Nephron progenitor cell (in vitro differentiated cells): ENCODE measurements at regions not wholly inside any gene's neighbourhood (a gene's known extent, or its start where the extent isn't known, plus 50 kb on each side); places are given as distances from the start of the nearest gene placed in this dataset.

Experiments used
- DNase-seq: peaks from one replicate; pipeline ENCODE4 v3.0.0; 2021
- H3K27ac Mint-ChIP-seq: 2 replicates; pipeline ENCODE4 v1.8.0; 2021; ENCODE audit warnings: mild to moderate bottlenecking, moderate library complexity, mixed read lengths
- H3K27me3 Mint-ChIP-seq: 2 replicates; pipeline ENCODE4 v1.8.0; 2021; ENCODE audit warnings: mild to moderate bottlenecking, low read depth, mixed read lengths; ENCODE audit not compliant: poor library complexity
- H3K36me3 Mint-ChIP-seq: 2 replicates; pipeline ENCODE4 v1.8.0; 2021; ENCODE audit warnings: low read depth, mixed read lengths
- H3K4me1 Mint-ChIP-seq: 2 replicates; pipeline ENCODE4 v1.8.0; 2021; ENCODE audit warnings: mixed read lengths
- H3K4me3 Mint-ChIP-seq: 2 replicates; pipeline ENCODE4 v1.8.0; 2021; ENCODE audit warnings: mild to moderate bottlenecking, moderate library complexity, mixed read lengths
- H3K9me3 Mint-ChIP-seq: 2 replicates; pipeline ENCODE4 v1.8.0; 2021; ENCODE audit warnings: mild to moderate bottlenecking, moderate library complexity, mixed read lengths
- CTCF ChIP-seq: fragments of 200-600 bp; sonication (generic); IDR thresholded peaks from 2 replicates; pipeline ENCODE4 v1.5.0; 2021; ENCODE audit warnings: antibody characterized with exemption

DNA sequence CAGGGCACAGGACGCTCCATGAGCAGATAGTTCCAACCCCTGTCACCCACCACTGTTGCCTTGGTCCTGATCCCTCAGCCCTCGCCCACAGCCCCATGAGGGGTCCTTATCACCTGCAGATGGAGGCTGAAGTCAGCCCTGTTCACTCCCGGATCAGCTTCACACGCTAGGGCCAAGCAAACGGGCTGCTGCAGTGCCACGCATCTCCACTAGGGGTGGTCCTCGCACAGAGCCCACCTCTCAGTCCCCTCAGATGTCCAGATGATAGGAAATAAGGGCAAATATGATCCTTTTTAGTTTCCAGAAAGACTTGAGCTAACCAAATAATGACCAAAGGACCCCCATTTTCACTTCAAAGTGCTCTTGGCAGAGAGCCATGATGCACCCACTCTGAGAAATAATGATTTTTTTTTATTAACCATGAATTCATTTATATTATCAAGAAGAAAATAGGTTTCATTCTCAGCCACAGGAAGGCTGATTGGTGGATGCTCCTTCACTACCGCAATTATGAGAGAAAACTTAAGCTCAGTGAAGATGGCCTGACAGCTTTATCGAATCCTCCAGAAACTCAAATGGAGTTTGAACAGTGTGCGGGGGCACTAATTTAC, 71.9 kb upstream of the KLHL29 start:
- no peaks in the 10 kb centered on the region for H3K4me1 Mint-ChIP-seq
- peak; percentile 80 for DNase-seq

GRCh38 chr2:23314687-23315086, 70.3 kb upstream of the KLHL29 start:
- TF ChIP-seq CTCF: no peak
- Mint-ChIP-seq H3K4me3 (no peak overlapping the region), H3K4me1 (no peaks in the 10 kb centered on the region), H3K36me3 (no peaks in the 10 kb centered on the region), H3K9me3 (no peaks in the 10 kb centered on the region), H3K27ac (no peak overlapping the region), H3K27me3 (peaks cover 14% of the 10 kb centered on the region)
- no peak for DNase-seq

More for the DNA sequence above, 71.9 kb upstream of the KLHL29 start:
- H3K4me3 Mint-ChIP-seq: no peak overlapping the region
- TF ChIP-seq CTCF: peak; percentile 97
- no peaks in the 10 kb centered on the region for H3K9me3 Mint-ChIP-seq
- peaks cover 14% of the 10 kb centered on the region for H3K27me3 Mint-ChIP-seq
- H3K36me3 Mint-ChIP-seq: no peaks in the 10 kb centered on the region
- H3K27ac Mint-ChIP-seq: no peak overlapping the region

DNA sequence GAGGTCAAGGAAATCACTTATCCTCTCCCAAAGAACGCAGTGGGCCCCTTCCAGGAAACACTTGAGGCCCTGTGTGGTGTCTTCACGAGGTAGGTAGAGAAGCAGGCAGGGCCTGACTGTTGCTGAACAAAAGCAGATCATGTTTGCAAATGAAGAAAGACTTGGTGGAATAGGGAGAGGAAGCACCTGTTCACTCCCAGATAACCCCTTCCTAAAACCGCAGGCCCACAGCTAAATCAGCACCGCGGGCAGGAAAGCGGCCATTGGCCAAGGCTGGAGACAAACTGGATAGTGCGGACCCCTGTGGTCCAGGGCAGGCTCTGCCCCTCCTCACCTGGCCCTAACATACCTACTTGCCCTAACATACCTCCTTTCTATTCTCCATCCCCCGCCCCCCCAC, 64.9 kb upstream of the KLHL29 start:
- H3K9me3 Mint-ChIP-seq: no peaks in the 10 kb centered on the region
- no peak for TF ChIP-seq CTCF
- no peak overlapping the region for H3K27ac Mint-ChIP-seq
- H3K4me3 Mint-ChIP-seq: no peak overlapping the region
- H3K36me3 Mint-ChIP-seq: no peaks in the 10 kb centered on the region
- H3K4me1 Mint-ChIP-seq: no peaks in the 10 kb centered on the region
- H3K27me3 Mint-ChIP-seq: peaks cover 27% of the 10 kb centered on the region
- DNase-seq: no peak

GRCh38 chr2:23321751-23322150, 63.2 kb upstream of the KLHL29 start:
- Mint-ChIP-seq H3K4me1 (no peaks in the 10 kb centered on the region), H3K36me3 (no peaks in the 10 kb centered on the region), H3K9me3 (no peaks in the 10 kb centered on the region), H3K27ac (no peak overlapping the region), H3K4me3 (no peak overlapping the region), H3K27me3 (peaks cover 33% of the 10 kb centered on the region)
- DNase-seq: no peak
- TF ChIP-seq CTCF: no peak

DNA sequence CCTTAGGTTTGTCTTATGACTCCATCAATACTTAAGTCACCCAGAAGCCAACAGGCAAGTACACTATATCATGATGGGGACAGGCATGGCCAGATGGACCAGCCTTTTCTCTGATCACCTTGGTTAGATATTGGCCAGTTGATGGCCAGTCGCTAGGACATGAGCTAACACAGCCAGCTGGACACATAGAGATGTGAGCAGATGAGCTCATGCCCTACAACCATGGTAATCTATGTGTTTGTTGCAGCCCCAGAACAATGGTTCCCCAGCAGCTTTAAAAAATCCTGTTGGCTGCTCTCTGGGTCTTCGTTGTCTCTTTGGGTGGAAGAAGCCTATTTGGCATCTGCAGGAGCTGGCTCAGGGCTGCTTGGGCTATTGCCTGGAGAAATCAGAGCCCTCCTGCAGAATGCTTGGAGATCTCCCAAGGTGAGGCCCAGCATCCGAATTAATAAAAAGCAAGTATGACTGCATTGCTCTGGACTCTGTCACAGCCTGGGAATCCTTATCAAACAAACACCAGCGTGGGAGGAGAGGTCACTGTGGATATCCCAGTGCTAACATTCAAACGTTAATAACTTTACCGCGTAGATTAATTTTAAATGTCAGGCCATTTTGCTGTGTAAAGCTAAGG, 62.3 kb upstream of the KLHL29 start:
- TF ChIP-seq CTCF: no peak
- H3K4me3 Mint-ChIP-seq: no peak overlapping the region
- H3K27ac Mint-ChIP-seq: no peak overlapping the region
- no peaks in the 10 kb centered on the region for H3K9me3 Mint-ChIP-seq
- H3K4me1 Mint-ChIP-seq: no peaks in the 10 kb centered on the region
- no peaks in the 10 kb centered on the region for H3K36me3 Mint-ChIP-seq
- DNase-seq: no peak
- peaks cover 35% of the 10 kb centered on the region for H3K27me3 Mint-ChIP-seq
